ENCODE measurements at regions not wholly inside any gene's neighbourhood (a gene's known extent, or its start where the extent isn't known, plus 50 kb on each side); places are given as distances from the start of the nearest gene placed in this dataset.

GRCh38 chr6:8672882-8673281 is 237.5 kb upstream of the SLC35B3 start:
- DNase-seq: no peak

- no peak for DNase-seq
Observed at GRCh38 chr6:8670792-8671191, 235.4 kb upstream of the SLC35B3 start.

GRCh38 chr6:8664700-8665099 is 229.4 kb upstream of the SLC35B3 start:
- DNase-seq: no peak

- DNase-seq: no peak
Observed at GRCh38 chr6:8664070-8664469, 228.7 kb upstream of the SLC35B3 start.

GRCh38 chr6:8659404-8660189 is 224.3 kb upstream of the SLC35B3 start:
- no peak for DNase-seq

- no peak for DNase-seq
Observed at GRCh38 chr6:8658416-8658815, 223.1 kb upstream of the SLC35B3 start.

GRCh38 chr6:8657522-8657921 is 222.2 kb upstream of the SLC35B3 start:
- no peak for DNase-seq

GRCh38 chr6:8655670-8656454 is 220.5 kb upstream of the SLC35B3 start:
- DNase-seq: no peak

- no peak for DNase-seq
Observed at GRCh38 chr6:8652710-8653109, 217.4 kb upstream of the SLC35B3 start.

GRCh38 chr6:8651998-8652397 is 216.7 kb upstream of the SLC35B3 start:
- no peak for DNase-seq

- DNase-seq: no peak
Observed at GRCh38 chr6:8645212-8645611, 209.9 kb upstream of the SLC35B3 start.

GRCh38 chr6:8644306-8644705 is 209.0 kb upstream of the SLC35B3 start:
- no peak for DNase-seq

- no peak for DNase-seq
Observed at GRCh38 chr6:8642854-8643253, 207.5 kb upstream of the SLC35B3 start.

- DNase-seq: no peak
Observed at GRCh38 chr6:8642131-8642530, 206.8 kb upstream of the SLC35B3 start.

GRCh38 chr6:8639928-8640649 is 204.7 kb upstream of the SLC35B3 start:
- no peak for DNase-seq

GRCh38 chr6:8637896-8638597 is 202.7 kb upstream of the SLC35B3 start:
- DNase-seq: no peak

- no peak for DNase-seq
Observed at GRCh38 chr6:8633762-8634161, 198.4 kb upstream of the SLC35B3 start.

- no peak for DNase-seq
Observed at GRCh38 chr6:8628736-8629135, 193.4 kb upstream of the SLC35B3 start.

- no peak for DNase-seq
Observed at GRCh38 chr6:8628063-8628462, 192.7 kb upstream of the SLC35B3 start.

- no peak for DNase-seq
Observed at GRCh38 chr6:8627085-8627861, 191.9 kb upstream of the SLC35B3 start.

GRCh38 chr6:8624665-8625064 is 189.3 kb upstream of the SLC35B3 start:
- DNase-seq: no peak

GRCh38 chr6:8623441-8623840 is 188.1 kb upstream of the SLC35B3 start:
- DNase-seq: no peak
